Gastroesophageal sphincter (tissue), 4 donors: ENCODE measurements at regions not wholly inside any gene's neighbourhood (a gene's known extent, or its start where the extent isn't known, plus 50 kb on each side); places are given as distances from the start of the nearest gene placed in this dataset.

Experiments
- ATAC-seq: fragments of 150-250 bp; one replicate; pipeline ENCODE4 v1.9.1; 2016; ENCODE audit warnings: mild to moderate bottlenecking, moderate library complexity
- H3K27ac ChIP-seq, 4 donors: fragments of 200-600 bp; sonication (generic) in 3 of 4; 1 replicate in 3 of 4; 2 replicates in 1 of 4; pipeline ENCODE4 v1.5.1; 2016 to 2019
- H3K27me3 ChIP-seq: fragments of 200-600 bp; sonication (generic); one replicate; pipeline ENCODE4 v1.5.1; 2019
- H3K36me3 ChIP-seq, 2 donors: fragments of 200-600 bp; sonication (generic); one replicate each; pipeline ENCODE4 v1.5.1; 2019; ENCODE audit warnings: control low read depth in 1 of 2
- H3K4me1 ChIP-seq, 3 donors: fragments of 200-600 bp; sonication (generic); 1 replicate in 2 of 3; 2 replicates in 1 of 3; pipeline ENCODE4 v1.5.1; 2016 to 2019; ENCODE audit warnings: control low read depth in 2 of 3
- H3K4me3 ChIP-seq, 2 donors: fragments of 200-600 bp; sonication (generic); one replicate each; pipeline ENCODE4 v1.5.1; 2019; ENCODE audit warnings: mild to moderate bottlenecking in 1 of 2, moderate library complexity in 1 of 2
- H3K9me3 ChIP-seq, 3 donors: fragments of 200-600 bp; sonication (generic); one replicate each; pipeline ENCODE4 v1.5.1; 2017 to 2019; ENCODE audit warnings: control low read depth in 2 of 3
- EP300 ChIP-seq: sonication (generic); formaldehyde crosslinking; IDR thresholded peaks from one replicate; pipeline ENCODE4 v1.6.1; 2017; ENCODE audit warnings: antibody characterized with exemption, mild to moderate bottlenecking
- POLR2A ChIP-seq, 2 donors: fragments of 450-650 bp; IDR thresholded peaks; one replicate each; pipeline ENCODE4 v1.6.1; 2017; ENCODE audit warnings: antibody characterized with exemption in 2 of 2, mild to moderate bottlenecking in 2 of 2, moderate library complexity in 1 of 2
- POLR2AphosphoS5 ChIP-seq: sonication (generic); formaldehyde crosslinking; IDR thresholded peaks from one replicate; pipeline ENCODE4 v1.6.1; 2017; ENCODE audit warnings: antibody characterized with exemption
- WGBS, 2 donors: methylation state at CpG; one replicate each; pipeline ENCODE4 v1.1.5; 2018; ENCODE audit warnings: low coverage in 1 of 2; 5-methylcytosine and 5-hydroxymethylcytosine counted together
- TF ChIP-seq, protein P1 (sequence below), 4 experiments: fragments of 200-600 bp in 2 of 4; fragments of 450-650 bp in 2 of 4; sonication (generic) in 1 of 4; IDR thresholded peaks; one replicate each; pipeline ENCODE4 v1.5.1; 2017 to 2019; ENCODE audit warnings: antibody characterized with exemption in 4 of 4, mild to moderate bottlenecking in 2 of 4, moderate library complexity in 2 of 4

DNA sequence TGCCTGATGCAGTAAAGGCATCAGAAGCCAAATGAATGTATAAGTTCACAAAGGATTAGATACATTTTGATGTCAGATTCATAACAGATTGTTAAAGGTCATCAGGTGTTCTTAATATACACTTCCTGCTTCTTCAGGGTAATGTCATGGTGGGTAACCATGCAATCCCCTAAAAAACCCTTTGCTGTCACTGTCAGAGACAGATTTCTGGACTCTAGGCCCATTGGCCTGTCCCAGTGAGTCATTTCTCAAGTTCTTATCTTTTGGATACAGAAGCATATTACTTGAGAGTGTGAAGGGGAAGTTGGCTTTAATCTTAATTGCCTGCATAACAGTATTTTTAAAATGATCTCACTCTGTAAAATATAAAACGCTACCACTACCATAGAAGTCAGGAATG, 895.6 kb upstream of the MAP3K7 start:
- H3K36me3 ChIP-seq = no peaks in the 10 kb centered on the region
- H3K9me3 ChIP-seq = no peaks in the 10 kb centered on the region
- no peak overlapping the region for H3K4me3 ChIP-seq
- 8 to 67% methylated on average over 1 of the region's 1 CpG for WGBS, 2 donors
- H3K27ac ChIP-seq = no peak overlapping the region
- TF ChIP-seq, protein P1, sequence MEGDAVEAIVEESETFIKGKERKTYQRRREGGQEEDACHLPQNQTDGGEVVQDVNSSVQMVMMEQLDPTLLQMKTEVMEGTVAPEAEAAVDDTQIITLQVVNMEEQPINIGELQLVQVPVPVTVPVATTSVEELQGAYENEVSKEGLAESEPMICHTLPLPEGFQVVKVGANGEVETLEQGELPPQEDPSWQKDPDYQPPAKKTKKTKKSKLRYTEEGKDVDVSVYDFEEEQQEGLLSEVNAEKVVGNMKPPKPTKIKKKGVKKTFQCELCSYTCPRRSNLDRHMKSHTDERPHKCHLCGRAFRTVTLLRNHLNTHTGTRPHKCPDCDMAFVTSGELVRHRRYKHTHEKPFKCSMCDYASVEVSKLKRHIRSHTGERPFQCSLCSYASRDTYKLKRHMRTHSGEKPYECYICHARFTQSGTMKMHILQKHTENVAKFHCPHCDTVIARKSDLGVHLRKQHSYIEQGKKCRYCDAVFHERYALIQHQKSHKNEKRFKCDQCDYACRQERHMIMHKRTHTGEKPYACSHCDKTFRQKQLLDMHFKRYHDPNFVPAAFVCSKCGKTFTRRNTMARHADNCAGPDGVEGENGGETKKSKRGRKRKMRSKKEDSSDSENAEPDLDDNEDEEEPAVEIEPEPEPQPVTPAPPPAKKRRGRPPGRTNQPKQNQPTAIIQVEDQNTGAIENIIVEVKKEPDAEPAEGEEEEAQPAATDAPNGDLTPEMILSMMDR (IDR thresholded peaks at IDR 0.05) = no peak
- TF ChIP-seq POLR2AphosphoS5 (no peak), POLR2A (IDR thresholded peaks at IDR 0.05) (no peak), EP300 (no peak)
- ATAC-seq = no peak
- no peaks in the 10 kb centered on the region for H3K4me1 ChIP-seq
- no peaks in the 10 kb centered on the region for H3K27me3 ChIP-seq

DNA sequence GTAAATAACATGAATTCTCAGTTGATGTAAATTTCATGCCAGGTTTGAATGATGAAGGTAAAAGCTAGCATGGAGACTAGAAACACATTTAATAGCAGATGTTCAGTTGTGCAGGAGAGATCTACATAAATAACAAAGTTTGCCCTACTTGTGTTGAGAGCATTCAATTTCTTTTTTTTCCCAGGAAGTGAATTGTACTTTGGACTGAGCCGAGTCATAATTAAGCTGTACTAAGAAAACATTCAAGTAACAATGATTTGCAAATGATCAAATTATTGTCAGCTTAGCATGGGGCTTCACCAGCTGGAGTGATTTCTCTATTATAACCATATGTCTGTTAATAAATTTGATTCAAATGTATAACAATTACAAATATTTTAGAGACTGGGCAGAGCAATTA, 893.5 kb upstream of the MAP3K7 start:
- Histone ChIP-seq H3K27me3 (no peaks in the 10 kb centered on the region), H3K27ac (no peak overlapping the region), H3K4me3 (no peak overlapping the region), H3K9me3 (no peaks in the 10 kb centered on the region), H3K4me1 (peaks cover 0 to 7% (median 0%) of the 10 kb centered on the region in 3 donors), H3K36me3 (no peaks in the 10 kb centered on the region)
- no peak for TF ChIP-seq POLR2A (IDR thresholded peaks at IDR 0.05)
- no peak for TF ChIP-seq EP300
- TF ChIP-seq, protein P1 (IDR thresholded peaks at IDR 0.05) = no peak
- no peak for TF ChIP-seq POLR2AphosphoS5
- no peak for ATAC-seq
- 27 to 29% methylated on average over 1 of the region's 1 CpG for WGBS, 2 donors

DNA sequence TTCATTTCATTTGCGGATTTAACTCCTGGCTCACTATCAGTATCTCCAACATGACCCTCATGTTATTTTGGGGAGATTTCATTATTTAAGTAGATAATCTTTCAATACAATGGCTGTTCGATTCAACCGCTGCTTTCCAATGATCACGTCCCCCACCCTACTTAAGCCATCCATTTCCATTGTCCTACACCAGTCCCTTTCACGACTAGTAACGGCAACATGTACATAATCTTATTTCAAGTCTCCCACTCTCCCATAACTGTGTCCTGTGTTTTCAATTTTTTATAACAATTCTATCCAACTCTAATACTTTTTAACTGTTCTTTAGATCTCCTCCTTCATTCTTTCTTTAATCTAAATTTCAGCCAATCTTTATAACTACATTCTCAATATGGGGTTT, 890.8 kb upstream of the MAP3K7 start:
- no peak for ATAC-seq
- H3K36me3 ChIP-seq = no peaks in the 10 kb centered on the region
- WGBS, 2 donors = 95% methylated on average over 6 of the region's 6 CpGs
- no peak for TF ChIP-seq POLR2AphosphoS5
- no peak overlapping the region for H3K27ac ChIP-seq
- no peaks in the 10 kb centered on the region for H3K27me3 ChIP-seq
- H3K9me3 ChIP-seq = no peaks in the 10 kb centered on the region
- H3K4me1 ChIP-seq = peaks cover 0 to 7% (median 0%) of the 10 kb centered on the region in 3 donors
- no peak overlapping the region for H3K4me3 ChIP-seq

DNA sequence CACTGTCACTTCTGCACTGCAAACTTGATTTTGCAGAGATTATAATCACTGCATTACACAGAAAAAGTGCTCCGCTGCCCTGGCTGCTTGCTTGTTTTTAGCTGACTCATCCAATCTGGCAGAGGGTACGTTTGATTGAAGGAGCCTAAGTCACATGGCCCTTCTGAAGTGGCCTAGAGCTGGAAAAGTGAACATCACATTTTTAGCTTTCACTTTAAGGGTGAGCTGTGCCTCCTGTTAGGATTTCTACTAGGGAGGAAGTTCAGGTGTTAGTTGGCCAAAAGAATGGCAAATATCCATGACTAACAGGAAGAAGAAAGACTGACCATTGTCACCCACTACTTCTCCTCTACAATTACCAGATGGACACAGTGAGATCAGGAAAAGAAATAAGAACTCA, 889.1 kb upstream of the MAP3K7 start:
- Histone ChIP-seq H3K4me3 (no peak overlapping the region), H3K27me3 (no peaks in the 10 kb centered on the region), H3K27ac (no peak overlapping the region), H3K9me3 (no peaks in the 10 kb centered on the region), H3K36me3 (no peaks in the 10 kb centered on the region), H3K4me1 (peaks cover 0 to 7% (median 0%) of the 10 kb centered on the region in 3 donors)
- peak; percentile 63 for ATAC-seq
- TF ChIP-seq POLR2AphosphoS5 (no peak), EP300 (no peak), POLR2A (IDR thresholded peaks at IDR 0.05) (no peak)
- TF ChIP-seq, protein P1 (IDR thresholded peaks at IDR 0.05) = no peak
- 6 to 28% methylated on average over 2 of the region's 2 CpGs for WGBS, 2 donors

- 67 to 75% methylated on average over 3 of the region's 3 CpGs for WGBS, 2 donors
- no peaks in the 10 kb centered on the region for H3K36me3 ChIP-seq
- no peaks in the 10 kb centered on the region for H3K4me1 ChIP-seq
- H3K9me3 ChIP-seq = peaks cover 0 to 9% (median 0%) of the 10 kb centered on the region in 3 donors
- no peak for ATAC-seq
- H3K27me3 ChIP-seq = no peaks in the 10 kb centered on the region
- no peak overlapping the region for H3K27ac ChIP-seq
- TF ChIP-seq POLR2AphosphoS5 (no peak), POLR2A (IDR thresholded peaks at IDR 0.05) (no peak), EP300 (no peak)
- TF ChIP-seq, protein P1 (IDR thresholded peaks at IDR 0.05) = no peak
- H3K4me3 ChIP-seq = no peak overlapping the region
Measured at GRCh38 chr6:91465393-91465792, 878.5 kb upstream of the MAP3K7 start.
